Mucosa of descending colon (tissue), 3 donors: ENCODE measurements at regions not wholly inside any gene's neighbourhood (a gene's known extent, or its start where the extent isn't known, plus 50 kb on each side); places are given as distances from the start of the nearest gene placed in this dataset.

Experiments
- ATAC-seq: fragments of 200-7000 bp; cut with Tn5 transposase; one replicate; pipeline ENCODE4 v1.9.1; 2020; ENCODE audit warnings: mild to moderate bottlenecking, moderate library complexity
- DNase-seq, 3 donors: peaks; one replicate each; pipeline ENCODE4 v3.0.0-alpha.2; 2020
- H3K36me3 ChIP-seq: fragments of 200-600 bp; one replicate; pipeline ENCODE4 v1.8.0; 2021; ENCODE audit warnings: low read depth, mild to moderate bottlenecking
- H3K4me1 ChIP-seq: fragments of 200-600 bp; one replicate; pipeline ENCODE4 v1.8.0; 2021; ENCODE audit warnings: low read depth, mild to moderate bottlenecking
- H3K4me3 ChIP-seq: fragments of 200-600 bp; one replicate; pipeline ENCODE4 v1.8.0; 2021; ENCODE audit warnings: mild to moderate bottlenecking
- H3K9me3 ChIP-seq: fragments of 200-600 bp; one replicate; pipeline ENCODE4 v1.8.0; 2021; ENCODE audit warnings: mild to moderate bottlenecking
- intact Hi-C, 2 donors: fragments of 100-400 bp; cut with DNase I in 1 of 2; cut with micrococcal nuclease in 1 of 2; formaldehyde crosslinking; loops; one replicate each; pipeline versions ENCODE4 v1.11.0 to v1.11.1; 2022; cut with DNase I, micrococcal nuclease
- TF ChIP-seq, protein P1 (sequence below): fragments of 200-600 bp; IDR thresholded peaks from one replicate; pipeline ENCODE4 v1.8.0; 2022; ENCODE audit warnings: antibody characterized with exemption, mild to moderate bottlenecking
- donor health status: DM: no; HTN: no; CAD: no; lungs with moderate emphysema.
- donor health status: DM: no; HTN: no; CAD: no.
- donor health status: DM: no; HTN: yes; CAD: no.

DNA sequence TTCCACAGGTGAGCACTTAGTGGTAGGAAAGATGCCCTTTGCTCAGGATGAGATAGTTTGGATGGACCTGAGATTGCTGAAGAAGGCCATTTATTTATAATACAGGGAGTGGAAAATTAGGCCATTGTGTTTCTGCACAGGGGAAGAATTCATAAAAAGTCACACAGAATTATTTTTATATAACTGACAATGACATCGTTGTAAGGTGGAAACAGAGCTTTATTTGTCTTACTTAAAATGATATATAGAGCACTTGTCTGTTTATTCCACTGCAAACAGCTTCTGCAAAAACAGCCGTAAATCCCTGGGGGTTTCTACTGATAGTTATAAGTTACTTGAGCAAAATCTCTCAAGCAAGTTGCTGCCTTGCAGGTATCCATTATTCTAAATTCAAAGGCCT, 158.1 kb upstream of the ZNF521 start:
- H3K4me3 ChIP-seq: no peak overlapping the region
- no peaks in the 10 kb centered on the region for H3K36me3 ChIP-seq
- DNase-seq (no peak), ATAC-seq (no peak)
- TF ChIP-seq, protein P1, sequence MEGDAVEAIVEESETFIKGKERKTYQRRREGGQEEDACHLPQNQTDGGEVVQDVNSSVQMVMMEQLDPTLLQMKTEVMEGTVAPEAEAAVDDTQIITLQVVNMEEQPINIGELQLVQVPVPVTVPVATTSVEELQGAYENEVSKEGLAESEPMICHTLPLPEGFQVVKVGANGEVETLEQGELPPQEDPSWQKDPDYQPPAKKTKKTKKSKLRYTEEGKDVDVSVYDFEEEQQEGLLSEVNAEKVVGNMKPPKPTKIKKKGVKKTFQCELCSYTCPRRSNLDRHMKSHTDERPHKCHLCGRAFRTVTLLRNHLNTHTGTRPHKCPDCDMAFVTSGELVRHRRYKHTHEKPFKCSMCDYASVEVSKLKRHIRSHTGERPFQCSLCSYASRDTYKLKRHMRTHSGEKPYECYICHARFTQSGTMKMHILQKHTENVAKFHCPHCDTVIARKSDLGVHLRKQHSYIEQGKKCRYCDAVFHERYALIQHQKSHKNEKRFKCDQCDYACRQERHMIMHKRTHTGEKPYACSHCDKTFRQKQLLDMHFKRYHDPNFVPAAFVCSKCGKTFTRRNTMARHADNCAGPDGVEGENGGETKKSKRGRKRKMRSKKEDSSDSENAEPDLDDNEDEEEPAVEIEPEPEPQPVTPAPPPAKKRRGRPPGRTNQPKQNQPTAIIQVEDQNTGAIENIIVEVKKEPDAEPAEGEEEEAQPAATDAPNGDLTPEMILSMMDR: no peak
- H3K9me3 ChIP-seq: no peaks in the 10 kb centered on the region
- no peaks in the 10 kb centered on the region for H3K4me1 ChIP-seq
- intact Hi-C loops: no loop called here

DNA sequence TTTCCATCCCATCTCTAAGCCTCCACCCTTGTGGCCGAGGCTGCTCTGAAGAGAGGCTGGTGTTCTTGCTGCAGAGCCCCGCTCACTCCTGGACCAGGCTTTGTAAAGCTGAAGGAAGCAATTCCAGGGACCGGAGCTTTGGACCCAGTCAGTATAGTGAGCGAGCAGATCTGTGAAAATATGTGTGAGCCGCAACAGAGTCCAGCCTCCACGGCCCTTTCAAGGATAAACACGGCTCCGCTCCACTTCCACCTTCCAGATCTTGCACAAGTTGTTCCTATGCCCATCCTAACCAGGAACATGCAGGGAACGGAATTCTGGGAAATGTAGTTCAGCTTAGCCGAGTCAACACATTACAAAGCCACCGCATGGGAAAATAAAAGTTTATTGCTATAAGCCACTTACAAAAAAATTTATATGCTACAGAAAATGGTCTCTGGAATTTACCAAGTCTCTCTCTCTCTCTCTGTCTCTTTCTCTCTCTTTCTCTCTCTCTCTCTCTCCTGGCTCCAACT, 151.7 kb upstream of the ZNF521 start:
- intact Hi-C loops: loop anchor here in 1 of 2 donors (10.0 kb wide), 1 partner anchor 149 kb away; the partner anchor contains the start of gene ZNF521
- DNase-seq: peak; percentile 41 to 79 (median 49)
- Histone ChIP-seq H3K36me3 (no peaks in the 10 kb centered on the region), H3K9me3 (no peaks in the 10 kb centered on the region), H3K4me1 (no peaks in the 10 kb centered on the region), H3K4me3 (no peak overlapping the region)
- TF ChIP-seq, protein P1: no peak
- peak; percentile 94 for ATAC-seq

DNA sequence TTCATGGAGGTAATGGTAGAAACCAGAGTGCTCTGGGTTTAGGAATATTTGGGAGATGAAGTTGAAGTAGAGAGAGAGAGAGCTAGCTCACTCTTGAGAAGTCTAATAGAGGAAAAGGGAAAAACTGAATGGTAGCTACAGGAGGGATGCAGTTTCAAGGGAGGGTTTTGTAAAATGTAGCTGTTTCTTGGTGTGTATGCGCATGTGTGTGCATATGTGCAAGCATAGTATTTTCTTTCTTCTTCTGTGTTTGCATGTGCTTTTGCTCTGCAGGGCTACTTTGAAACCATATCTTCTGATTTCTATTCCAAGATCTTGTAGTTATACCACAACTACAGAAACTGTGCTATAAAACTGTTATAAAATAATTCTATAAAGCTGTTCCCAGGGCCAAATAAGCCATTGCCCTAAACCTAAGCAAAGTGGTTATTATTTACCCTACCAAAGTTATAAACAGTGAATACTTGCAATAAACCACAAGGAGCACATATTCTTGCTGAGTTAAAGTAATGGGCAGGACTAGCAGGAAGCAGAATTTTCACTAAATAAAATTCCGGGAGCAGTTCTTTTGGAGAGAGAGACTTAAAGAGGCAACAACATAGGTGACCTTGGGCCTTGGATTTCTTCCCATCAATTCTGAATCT, 145.3 kb upstream of the ZNF521 start:
- no peaks in the 10 kb centered on the region for H3K36me3 ChIP-seq
- no peaks in the 10 kb centered on the region for H3K9me3 ChIP-seq
- peaks cover 13% of the 10 kb centered on the region for H3K4me1 ChIP-seq
- intact Hi-C loops: no loop called here
- DNase-seq (no peak), ATAC-seq (peak; percentile 49)
- H3K4me3 ChIP-seq: no peak overlapping the region
- TF ChIP-seq, protein P1: no peak

DNA sequence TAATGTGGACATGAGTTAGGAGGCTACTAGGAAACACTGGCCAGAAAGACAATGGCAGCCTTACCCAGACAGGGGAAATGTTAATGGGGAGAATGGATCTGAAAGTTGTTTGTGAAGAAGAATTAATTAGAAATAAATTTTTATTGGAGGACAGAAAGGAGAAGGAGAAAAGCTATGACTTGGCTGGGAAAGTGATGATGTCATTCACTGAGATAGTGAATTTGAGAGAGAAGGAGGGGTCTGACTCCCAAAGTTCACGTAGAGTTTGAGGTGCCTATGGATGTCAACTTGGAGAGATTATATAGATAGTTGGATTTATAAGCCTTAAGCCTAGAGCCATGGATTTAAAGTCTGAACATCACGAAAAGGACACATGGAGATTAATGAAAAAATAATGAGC, 144.6 kb upstream of the ZNF521 start:
- no peak for DNase-seq
- TF ChIP-seq, protein P1: no peak
- ATAC-seq: no peak
- intact Hi-C loops: no loop called here
- Histone ChIP-seq H3K36me3 (no peaks in the 10 kb centered on the region), H3K4me1 (peaks cover 13% of the 10 kb centered on the region), H3K4me3 (no peak overlapping the region), H3K9me3 (no peaks in the 10 kb centered on the region)

DNA sequence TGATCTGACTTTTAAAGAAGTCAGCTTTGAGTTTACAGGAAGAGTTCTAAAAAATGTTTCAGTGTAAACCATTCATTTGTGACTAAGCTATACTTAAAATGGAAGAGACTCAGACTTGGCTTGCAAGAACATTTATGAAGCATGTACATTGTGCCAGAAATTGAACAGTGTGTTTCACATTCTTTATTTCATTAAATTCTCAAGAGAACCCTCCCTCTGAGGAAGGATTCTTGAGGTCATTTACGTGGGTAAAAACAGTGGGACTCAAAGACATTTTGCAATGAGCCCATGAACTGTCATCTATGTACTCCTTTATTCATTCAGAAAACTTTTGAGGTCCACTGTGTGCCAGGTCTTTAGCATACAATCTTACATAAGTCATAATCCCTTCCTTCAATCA, 143.6 kb upstream of the ZNF521 start:
- intact Hi-C loops: no loop called here
- TF ChIP-seq, protein P1: no peak

More for the DNA sequence above, 143.6 kb upstream of the ZNF521 start:
- Histone ChIP-seq H3K4me1 (peaks cover 13% of the 10 kb centered on the region), H3K36me3 (no peaks in the 10 kb centered on the region), H3K4me3 (no peak overlapping the region), H3K9me3 (no peaks in the 10 kb centered on the region)
- DNase-seq (no peak), ATAC-seq (no peak)
